HG03066 (cell line): ENCODE measurements at regions not wholly inside any gene's neighbourhood (a gene's known extent, or its start where the extent isn't known, plus 50 kb on each side); places are given as distances from the start of the nearest gene placed in this dataset.
"Not testable (repeated sequence)": the region's sequence is repeated elsewhere in the genome, so short reads cannot be mapped to it uniquely, and the experiment has no call there.

ENCODE experiments used
- ATAC-seq: cut with Tn5 transposase; IDR thresholded peaks from one replicate; pipeline ENCODE4 v1.9.1; 2021; ENCODE audit warnings: low read depth; ENCODE audit not compliant: unreplicated experiment

DNA sequence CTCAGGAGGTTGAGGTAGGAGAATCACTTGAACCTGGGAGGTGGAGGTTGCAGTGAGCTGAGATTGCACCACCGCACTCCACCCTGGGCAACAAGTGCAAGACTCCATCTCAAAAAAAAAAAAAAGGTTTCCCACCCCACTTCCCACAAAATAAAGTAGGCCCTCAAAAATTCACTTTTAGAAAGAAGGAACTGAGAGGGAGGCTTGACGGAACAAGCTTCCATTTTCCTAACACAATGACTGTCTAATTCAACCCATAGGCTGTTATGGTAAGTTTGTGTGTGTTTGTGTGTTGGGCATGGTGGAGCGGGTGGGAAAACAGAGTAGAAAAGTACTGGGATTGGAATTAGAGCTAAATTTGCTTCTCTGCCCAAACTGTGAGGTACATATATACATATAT is 98.4 kb upstream of the MAN1A1 start:
- ATAC-seq = no peak

DNA sequence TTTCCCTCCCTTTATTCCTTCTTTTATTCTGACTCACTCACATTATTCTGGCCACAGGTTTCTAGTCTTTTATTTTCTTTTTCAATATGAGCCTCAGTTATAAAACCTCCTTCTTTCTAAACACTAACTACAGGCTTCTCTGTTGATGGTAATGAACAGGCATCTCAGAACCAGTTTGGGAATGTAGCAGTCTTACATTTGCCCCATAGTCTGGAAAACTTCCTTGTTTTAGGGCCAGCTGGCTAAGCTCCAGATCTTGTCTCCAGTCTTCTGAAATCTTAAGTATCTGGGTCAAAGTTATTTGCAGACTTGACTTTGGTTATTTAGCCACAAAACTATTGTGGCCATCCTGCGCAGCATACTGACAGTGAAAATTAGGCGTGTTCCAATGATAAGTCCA is 97.0 kb upstream of the MAN1A1 start:
- no peak for ATAC-seq

DNA sequence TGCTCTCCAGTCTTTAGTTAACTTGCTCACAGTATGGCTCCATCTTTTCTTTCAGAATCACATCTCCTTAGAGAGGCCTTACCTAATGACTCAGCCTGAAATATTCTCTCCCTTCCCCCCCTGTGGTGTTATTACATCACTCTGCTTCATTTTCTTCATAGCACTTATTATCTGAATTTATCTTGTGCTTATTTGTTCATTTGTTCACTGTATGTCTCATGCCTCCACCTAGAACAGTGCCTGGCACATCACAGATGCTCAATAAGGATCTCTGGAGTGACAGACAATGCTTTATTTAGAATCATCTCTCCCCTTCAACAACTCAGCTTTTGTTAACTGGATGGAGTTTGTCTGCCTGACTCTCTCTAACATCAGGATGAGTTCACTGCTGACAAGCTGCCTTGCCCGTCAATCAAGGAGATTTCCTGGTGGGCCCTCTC is 96.6 kb upstream of the MAN1A1 start:
- peak; percentile 25 for ATAC-seq

DNA sequence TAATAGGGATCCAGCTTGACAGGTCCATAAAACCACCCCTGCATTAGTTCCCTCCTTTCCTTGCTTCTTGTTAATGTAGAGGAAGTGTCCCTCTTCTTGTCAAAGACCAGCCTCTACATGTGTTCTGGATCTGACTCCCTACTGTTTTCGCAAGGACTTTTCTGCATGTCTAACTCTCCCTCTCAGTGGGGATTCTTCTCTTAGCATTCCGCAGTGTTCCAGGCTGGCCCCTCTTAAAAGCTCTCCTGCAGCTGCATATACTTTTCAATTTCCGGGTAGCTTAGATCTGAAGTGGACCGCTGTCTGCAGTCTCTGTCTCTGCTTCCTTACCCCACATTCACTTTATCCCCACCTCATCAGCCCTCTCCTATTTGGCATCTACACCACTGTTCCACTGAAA is 96.1 kb upstream of the MAN1A1 start:
- ATAC-seq = no peak

DNA sequence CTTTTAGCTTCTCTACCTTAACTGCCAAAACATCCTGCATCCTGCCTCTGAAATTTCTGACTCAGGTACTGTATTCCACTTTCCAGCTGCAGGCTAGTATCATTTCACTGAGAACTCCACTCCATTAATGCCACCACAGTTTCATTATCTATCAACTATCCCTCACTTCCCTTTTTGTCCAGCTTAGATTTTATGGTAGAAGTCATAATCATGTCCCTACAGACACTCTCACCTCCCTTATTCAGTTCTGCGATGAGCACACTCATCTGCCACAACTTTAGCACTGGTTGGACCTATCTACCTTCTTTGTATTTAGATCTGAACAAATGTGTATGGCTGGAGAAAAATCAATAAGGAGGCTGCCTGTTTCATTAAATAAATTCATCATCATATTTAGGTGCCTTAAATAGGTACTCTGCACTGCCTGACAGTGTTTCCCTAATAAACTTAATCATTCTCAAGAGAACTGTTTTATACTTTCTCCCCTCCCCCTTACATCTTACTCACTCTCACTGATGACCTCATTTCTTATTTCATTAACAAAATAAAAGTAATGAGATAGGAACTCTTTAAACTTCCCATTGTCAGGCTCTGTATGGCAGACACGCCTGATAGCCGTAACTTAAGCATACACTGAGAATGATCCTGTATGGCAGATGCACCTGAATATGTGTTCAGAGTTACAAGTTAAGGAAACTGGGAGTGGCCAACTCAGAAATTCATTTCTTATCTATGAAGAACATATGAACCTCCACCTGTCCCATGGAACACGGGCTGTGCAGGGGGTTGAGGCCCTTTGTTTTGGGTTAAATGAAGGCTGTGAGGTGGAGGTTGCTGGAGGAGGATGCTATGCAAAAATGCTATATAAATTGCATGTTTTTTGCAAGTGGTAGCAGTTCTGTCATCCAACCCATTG is 95.3 kb upstream of the MAN1A1 start:
- peak; percentile 35 for ATAC-seq

DNA sequence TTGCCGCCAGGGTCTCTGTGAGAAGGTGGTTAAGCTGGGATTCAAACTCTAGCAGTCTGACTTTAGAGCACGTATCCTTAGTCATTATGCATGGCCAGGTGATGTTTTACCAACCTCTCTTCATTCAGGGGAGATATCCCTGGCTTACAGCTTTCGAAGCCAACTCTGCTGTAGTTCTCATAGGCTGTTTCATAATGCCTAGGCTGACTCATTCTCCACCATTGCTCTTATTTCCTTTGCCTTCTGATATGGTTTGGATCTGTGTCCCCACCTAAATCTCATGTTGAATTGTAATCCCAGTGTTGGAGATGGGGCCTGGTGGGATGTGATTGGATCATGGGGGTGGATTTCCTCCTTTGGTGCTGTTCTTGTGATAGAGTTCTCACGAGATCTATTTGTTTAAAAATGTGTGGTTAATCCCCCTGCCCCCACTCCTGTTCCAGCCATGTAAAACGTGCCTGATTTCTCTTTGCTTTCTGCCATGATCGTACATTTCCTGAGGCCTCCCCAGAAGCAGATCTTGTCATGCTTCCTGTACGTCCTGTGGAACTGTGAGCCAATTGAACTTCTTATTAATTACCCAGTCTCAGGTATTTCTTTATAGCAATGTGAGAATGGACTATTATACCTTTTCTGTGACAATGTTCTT is 94.6 kb upstream of the MAN1A1 start:
- no peak for ATAC-seq

DNA sequence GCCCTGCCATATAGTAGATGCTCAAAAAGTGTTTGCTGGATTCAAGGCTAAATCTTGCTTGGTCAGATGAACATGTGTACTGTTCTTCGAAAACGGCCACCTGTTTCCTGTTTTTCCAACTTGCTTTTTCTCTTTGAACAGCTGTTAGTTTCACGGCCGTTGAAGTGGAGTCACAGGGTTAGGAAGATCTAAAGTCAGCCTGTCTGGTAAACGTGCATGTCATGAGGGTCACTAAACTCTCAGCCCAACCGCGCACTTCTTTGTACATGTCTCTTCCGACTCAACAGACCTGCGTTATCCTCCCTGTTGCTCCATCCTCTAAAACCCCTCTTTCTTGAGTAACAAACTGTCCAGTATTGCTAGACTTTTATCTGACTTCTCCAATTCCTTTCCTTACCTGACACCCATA is 93.2 kb upstream of the MAN1A1 start:
- peak; percentile 63 for ATAC-seq

DNA sequence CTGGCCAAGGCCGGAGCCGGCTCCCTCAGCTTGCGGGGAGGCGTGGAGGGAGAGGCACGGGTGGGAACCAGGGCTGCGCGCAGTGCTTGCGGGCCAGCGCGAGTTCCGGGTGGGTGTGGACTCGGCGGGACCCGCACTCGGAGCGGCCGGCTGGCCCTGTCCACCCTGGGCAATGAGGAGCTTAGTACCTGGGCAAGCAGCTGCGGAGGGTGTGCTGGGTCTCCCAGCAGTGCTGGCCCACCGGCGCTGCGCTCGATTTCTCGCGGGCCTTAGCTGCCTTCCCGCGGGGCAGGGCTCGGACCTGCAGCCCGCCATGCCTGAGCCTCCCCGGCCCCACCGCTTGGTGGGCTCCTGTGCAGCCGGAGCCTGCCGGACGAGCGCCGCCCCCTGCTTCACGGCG is 91.4 kb upstream of the MAN1A1 start:
- no peak for ATAC-seq

DNA sequence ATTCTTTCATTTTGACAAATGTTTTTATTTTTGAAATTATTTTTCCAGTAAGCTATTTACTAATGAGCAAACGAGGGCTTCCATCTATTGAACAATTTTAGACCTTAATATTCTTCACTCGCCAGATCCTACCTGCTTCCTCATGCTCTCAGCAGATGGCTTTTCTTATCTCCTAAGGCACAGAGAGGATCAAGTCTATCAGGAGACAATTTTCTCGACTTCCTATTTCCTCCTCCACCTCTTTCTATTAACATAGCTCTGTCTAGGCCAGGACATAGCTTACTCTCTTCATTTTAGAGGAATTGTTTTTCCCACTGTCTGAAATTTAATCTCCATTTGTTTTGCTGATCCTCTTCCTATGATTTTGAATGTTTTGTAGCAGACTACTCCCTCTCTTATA is 87.0 kb upstream of the MAN1A1 start:
- ATAC-seq = no peak

DNA sequence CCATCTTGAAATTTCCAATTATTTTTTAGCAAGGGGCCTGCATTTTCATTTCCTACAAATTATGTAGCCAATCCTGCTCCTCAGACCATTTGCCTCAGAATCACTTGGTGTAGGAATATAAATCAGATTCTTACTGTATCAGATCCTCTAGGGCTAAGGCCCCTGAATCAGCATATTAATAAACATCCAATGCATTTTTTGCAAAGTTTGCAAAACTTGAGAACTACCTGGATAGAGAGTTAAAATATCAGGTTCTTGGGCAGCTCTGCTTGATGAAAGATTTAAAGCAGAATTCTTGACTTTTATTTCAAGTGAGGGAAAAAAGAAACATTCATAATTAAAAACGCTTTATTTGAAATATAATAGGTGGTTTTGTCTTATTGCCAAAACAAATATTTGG is 82.2 kb upstream of the MAN1A1 start:
- ATAC-seq = no peak

DNA sequence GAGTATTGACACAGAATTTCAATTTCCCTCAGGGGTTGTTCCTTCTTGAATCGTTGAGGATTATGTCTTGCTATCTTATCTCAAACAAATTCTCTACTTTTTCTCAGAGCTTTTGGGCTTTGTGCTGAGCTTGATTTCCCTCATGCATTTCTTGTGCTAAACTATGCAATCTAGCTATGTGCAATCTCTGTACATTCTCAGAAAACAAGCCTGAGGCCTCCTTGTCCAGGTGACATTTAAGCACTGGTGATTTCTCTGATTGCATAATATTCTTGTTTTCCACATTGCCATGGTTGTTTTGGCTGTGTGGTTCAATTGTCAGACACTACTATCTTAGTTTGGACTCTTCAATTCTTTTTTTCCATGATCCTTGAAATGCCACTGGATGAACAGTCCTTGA is 81.2 kb upstream of the MAN1A1 start:
- no peak for ATAC-seq

DNA sequence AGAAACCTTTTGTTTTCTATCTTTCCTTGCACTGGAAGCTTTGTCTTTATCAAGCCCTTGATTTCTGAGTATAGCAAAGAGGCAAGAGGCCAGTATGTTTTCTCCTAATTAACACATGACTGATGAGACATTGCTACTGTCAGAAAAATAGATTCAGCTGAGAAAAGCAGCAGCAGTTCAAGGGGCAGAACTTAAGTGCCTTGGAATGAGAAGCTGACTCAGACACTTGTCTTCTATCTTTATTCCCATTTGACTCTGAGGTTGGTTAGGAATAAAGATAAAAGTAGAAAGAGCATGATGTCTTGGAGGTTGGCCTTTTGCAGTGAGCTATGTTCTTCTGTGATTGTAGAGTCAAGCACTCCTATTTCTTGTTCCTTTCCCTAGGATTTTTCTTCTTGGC is 79.1 kb upstream of the MAN1A1 start:
- ATAC-seq = no peak

DNA sequence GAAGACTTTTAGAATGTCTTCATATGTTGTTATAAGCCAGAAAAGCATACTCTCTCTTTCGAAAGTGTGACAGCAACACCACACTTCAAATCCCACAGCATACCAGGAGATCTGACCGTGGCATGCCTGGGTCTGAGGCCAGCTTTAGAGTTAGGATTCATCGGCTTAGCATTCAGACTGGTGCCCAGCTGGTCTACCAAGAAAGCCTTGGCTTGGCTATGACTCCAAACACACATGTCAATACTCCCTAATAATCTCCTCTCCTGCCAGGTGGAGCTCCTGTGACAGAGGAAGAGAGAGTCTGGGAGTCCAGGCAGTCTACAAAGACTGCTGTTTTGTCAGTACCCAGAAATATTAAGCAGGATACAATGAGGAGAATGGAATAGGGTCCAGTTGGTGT is 77.1 kb upstream of the MAN1A1 start:
- no peak for ATAC-seq

DNA sequence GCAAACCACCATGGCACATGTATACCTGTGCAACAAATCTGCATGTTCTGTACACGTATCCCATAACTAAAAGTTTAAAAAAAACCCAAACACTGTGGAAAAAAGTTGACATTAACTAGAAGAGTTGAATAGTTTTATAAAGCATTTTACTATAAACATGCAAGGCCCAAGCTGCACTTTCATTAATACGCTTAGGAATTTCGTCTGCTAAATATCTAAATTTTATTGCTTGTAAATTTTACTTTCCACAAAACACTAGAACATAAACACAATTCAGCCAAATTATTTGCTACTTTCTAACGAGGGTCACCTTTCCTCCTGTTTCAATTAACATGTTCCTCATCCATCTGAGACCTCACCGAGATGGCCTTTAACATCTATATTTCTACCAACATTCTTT is 74.4 kb upstream of the MAN1A1 start:
- no peak for ATAC-seq

DNA sequence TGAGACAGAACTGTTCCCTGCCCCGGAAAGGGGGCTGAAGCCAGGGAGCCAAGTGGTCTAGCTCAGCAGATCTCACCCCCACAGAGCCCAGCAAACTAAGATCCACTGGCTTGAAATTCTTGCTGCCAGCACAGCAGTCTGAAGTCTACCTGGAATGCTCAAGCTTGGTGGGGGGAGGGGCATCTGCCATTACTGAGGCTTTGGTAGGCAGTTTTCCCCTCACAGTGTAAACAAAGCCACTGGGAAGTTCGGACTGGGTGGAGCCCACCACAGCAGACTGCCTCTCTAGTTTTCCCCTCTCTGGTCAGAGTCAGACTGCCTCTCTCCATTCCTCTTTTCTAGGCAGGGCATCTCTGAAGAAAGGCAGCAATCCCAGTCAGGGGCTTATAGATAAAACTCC is 68.5 kb upstream of the MAN1A1 start:
- not testable (repeated sequence) for ATAC-seq

DNA sequence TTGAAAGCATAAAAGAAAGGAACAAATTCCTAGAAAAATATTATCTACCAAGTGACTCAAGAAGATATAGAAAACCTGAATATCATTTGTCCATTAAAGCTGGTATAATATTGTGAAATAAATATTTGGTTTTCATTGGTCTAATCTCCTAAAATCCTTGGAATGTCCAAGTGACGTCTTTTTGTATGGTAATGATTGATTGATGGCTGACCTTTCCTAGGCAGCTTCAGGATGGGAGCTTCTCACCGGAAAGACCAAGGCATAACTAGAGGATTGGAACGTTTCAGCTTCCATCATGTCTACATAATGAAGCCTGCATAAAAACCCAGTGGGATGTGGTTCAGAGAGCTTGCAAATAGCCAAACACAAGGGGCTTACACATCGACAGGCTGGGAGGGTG is 57.6 kb upstream of the MAN1A1 start:
- no peak for ATAC-seq

DNA sequence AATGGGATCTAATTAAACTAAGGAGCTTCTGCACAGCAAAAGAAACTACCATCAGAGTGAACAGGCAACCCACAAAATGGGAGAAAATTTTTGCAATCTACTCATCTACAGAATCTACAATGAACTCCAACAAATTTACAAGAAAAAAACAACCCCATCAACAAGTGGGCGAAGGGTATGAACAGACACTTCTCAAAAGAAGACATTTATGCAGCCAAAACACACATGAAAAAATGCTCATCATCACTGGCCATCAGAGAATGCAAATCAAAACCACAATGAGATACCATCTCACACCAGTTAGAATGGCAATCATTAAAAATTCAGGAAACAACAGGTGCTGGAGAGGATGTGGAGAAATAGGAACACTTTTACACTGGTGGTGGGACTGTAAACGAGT is 55.6 kb upstream of the MAN1A1 start:
- not testable (repeated sequence) for ATAC-seq
